GM21526 (cell line): ENCODE measurements at regions not wholly inside any gene's neighbourhood (a gene's known extent, or its start where the extent isn't known, plus 50 kb on each side); places are given as distances from the start of the nearest gene placed in this dataset.
"Not testable (repeated sequence)": the region's sequence is repeated elsewhere in the genome, so short reads cannot be mapped to it uniquely, and the experiment has no call there.

Source experiments
- ATAC-seq: cut with Tn5 transposase; IDR thresholded peaks from one replicate; pipeline ENCODE4 v1.9.1; 2021; ENCODE audit warnings: moderate library complexity; ENCODE audit not compliant: unreplicated experiment, low FRiP score

DNA sequence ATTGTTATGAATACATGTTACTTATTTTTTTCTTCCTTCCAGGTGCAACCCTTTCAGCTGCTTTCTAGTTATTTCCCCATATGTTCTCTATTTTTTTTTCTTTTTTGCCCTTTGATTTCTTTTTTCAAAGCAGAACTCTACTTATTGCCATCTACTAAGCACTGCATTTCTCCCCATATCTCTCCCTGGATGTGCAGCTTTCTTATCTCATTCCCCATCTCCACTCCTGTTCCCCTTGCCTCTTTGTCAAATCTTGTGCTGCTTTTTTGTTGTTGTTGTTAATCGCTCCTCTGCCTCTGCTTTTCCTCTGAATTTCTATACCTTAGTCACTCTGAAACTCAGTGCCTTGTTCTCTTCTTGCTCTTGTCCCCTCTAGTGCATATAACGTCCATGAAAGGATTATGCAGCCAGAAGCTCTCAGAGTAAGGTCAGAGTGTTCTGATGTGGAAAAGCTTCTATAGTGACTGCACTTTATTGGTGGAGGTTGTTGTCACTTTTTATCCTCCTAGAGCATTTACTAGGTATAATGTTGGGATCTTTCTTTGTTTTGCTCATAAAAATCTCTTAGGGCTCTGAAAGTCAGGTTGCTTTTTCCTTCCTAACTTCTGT, 51.1 kb upstream of the JADE1 start:
- ATAC-seq = no peak

DNA sequence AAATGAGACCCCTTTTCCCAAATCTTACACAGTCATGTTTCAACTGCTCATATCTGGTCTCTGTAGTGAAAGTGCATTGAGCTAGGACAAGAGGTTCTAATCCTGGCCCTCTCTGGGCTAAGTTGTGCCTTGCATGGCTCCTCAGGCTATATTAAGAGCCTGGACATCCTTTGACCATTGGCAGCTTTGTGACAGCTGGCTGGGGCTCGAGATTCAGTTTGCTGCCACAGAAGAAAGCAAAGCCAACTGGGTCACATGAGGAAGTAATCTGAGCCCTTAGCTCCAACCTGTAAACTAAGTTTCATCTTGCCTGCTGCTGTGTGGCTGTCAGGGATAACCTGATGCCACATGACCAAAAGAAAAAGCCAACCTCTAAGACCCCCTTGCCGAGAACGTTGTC, 51.8 kb upstream of the JADE1 start:
- no peak for ATAC-seq

DNA sequence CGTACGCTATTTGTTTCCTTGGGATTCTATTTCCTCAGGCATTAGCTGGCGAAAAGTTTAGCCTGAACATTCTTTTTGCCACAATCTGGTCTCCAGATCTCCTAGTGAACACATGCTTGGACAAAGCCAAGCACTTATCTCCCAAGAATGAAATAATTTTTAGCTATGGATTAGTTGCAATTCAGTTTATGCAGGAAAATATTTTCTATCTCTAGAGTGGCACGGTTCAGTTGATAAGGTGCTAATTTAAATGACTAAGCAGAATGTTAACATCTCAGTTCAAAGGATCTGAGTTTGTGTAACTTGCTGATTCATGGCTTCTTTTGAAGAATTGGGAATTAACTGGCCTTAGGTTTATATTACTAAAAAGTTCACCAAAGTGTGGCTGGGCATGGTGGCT, 58.1 kb upstream of the JADE1 start:
- ATAC-seq = no peak

DNA sequence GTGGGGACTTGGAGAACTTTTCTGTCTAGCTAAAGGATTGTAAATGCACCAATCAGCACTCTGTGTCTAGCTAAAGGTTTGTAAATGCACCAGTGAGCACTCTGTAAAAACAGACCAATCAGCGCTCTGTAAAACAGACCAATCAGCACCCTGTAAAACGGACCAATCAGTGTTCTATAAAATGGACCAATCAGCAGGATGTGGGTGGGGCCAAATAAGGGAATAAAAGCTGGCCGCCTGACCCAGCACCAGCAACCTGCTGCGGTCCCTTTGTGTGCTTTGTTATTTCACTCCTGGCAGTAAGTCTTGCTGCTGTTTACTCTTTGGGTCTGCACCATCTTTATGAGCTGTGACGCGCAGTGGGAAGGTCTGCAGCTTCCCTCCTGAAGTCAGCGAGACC, 67.8 kb upstream of the JADE1 start:
- ATAC-seq = not testable (repeated sequence)

DNA sequence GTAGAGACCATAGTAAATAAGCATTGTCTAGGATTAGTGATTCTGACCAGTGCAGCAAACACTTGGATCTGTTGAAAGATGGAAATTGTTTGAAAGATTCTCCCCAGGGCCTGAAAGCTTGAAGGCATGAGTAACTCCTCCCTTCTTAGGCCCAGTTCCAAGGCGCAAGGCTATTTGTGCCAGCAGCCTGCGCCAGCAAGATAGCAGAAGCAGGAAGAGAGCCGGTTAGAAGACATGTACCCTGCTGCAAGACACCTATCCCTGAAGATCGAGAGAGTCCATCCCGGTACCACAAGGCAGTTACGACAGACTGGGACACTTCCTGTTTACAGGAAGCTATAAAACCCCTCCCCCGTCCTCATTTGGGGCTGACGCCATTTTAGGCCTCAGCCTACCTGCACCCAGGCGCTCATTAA, 72.4 kb upstream of the JADE1 start:
- ATAC-seq = no peak

DNA sequence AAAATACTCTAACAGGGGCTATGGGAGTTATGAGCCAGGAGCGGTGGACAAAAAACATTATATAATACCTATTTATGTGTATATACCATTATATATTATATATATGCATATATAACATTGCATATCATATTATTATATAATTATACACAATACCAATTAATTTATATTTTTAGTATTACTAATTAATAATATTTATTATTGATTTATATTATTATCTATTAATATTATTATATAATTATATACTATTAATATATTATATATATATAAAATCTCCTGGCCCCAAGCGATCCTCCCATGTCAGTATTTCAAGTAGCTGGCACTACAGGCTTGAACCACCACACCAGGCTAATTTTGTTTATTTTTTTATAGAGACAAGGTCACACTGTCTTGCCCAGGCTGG, 73.8 kb upstream of the JADE1 start:
- ATAC-seq = no peak

DNA sequence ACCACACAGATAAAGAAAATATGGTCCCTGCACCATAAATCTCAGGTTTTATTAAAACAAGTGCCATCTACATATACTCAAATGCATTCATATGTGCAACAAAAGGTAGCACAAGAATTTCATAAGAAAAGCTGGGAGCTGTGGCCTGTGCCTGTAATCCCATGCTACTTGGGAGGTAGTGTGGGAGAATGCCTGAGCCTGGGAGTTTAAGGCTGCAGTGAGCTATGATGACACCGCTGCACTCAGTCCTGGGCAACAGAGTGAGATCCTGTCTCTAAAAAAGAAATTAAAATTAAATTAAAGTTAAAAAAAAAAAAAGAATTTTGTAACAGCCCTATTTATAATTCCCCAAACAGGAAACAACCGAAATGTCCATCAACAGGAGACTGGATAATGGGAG, 81.3 kb upstream of the JADE1 start:
- ATAC-seq = no peak

DNA sequence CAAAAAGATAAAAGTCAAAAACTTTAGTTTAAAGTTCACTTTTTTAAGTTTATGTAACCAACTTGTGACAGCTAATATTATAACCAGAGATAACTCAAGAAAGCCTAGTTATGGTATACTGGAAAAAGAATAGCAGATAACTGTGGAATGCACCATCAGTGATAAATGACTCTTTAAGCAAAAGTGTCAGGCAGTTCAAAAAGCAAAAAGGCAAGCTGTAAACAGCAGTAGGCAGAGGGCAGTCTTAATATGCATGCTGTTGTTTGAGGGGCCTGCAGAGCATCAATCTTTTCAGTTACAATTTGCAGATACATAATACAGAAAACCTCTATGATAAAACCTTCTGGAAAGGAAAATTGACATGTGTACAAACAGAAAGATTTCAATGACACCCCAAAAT, 81.8 kb upstream of the JADE1 start:
- no peak for ATAC-seq

DNA sequence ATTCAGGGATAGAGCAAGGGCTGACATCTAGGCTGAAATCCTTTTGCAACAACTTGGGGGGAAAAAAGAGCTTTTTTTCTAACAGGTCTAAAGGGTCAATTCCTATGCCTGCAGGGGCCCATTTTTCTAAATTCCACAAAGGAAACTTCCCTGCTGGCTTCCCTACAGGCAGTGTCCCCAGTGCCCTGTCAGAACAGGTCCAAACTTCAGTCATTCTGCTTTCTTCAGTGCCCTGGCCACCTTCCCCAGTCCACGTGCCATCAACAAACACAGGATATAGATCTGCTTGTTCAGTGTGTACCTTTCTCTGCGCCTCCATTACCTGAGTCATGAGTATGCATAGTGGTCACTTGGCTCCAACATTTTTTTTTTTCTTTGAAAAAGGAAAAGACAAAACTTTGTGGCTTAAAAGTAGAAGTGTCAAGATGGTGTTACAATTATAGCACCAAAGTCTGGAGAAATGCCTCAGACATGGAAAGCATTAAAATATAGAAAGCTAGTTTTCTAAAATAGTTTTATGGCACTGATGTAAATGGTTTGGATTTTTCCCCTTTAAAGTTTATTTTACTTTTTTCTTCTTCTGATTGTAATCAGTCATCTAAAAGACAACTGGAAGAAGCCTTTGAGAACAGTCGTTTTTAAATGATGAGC, 84.0 kb upstream of the JADE1 start:
- ATAC-seq = no peak

DNA sequence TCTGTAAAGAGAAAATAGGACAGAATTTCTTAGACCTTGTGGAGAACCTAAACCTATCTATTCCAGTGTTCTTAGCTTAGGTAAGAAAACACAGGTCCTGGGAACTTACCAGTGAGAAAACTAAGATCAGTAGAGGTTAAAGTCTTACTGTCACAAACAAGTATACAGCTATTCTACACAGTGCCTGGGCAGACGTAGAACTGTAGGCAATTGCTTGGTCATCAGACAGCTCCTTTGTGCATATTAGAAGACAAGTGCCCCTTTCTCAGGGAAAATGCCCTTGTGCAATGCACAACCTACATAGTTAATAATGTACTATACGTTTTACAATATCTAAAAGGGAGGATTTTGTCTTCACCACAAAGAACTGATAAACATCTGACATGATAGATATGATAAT, 86.6 kb upstream of the JADE1 start:
- ATAC-seq = no peak

DNA sequence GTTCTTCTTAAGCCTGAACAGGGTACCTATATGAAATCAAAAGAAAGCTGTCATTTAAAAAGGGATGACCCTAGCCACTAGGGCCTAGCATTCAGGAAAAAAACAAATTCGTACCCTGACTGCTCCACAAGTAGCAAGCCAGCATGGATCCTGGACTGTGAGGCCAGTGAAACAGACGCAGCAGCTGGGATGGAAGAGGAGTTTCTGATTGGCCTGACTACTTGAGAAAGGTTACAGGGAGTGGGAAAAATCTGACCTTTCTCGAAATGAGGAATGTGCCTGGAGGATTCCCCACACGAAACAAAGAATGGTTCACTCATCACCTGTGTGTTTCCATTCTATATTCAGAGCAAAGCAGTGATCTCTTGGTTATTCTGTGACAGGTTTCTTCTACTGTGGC, 87.6 kb upstream of the JADE1 start:
- ATAC-seq = no peak

DNA sequence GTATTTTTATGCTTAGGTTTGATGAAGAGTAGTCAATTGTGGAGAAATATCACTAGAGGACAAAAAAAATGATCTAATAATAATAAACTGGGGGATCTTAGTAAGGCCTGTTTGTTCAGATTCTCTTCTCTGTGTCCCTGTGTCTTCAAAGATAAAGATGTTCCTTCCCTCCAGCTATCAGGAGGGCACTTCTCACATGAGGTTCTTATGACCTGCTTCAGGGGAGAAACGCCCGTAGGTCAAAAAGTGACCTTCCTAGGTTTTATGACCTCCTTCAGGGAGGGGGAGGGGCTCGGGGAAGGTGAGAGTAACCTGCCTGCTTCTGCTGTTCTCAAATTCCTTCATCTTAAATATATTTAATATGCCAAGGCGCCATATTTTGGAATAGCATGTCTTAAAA, 89.2 kb upstream of the JADE1 start:
- ATAC-seq = no peak

DNA sequence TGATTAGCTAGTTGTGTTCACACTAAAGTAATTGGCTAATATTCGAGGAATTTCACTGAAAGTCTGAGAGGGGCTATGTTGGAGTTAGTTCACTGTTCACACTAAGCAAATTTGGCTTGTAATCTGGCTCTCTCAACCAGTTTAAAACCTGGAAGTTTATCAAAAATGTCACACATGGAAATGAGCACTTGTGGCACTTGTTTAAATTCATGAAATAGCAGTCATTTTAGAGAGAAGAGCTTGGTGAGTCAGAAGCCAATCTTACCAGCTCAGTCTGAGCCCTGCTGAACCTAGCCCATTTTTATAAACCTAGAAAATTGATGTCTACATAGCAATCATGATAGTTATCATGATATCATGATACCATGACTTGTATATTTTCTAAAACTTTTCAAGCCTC, 90.7 kb upstream of the JADE1 start:
- no peak for ATAC-seq

DNA sequence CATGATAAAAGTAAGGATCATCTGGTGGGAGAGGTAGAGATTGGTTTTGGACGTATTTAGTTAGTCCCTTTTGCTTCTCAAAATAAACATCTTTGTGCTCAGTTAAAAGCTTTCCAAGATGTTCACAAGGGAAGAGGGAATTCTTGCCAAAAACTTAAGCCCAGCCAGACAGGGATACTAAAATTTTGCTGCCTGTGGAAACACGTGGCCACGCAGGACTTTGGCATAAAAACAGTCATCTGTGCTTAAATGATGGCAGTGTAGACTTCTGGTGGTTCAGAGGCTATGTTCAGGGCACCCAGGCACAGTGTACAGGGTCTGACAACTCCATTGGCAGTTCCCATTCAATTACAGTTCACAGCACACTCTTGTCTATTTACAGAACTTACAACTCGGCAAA, 93.2 kb upstream of the JADE1 start:
- no peak for ATAC-seq

DNA sequence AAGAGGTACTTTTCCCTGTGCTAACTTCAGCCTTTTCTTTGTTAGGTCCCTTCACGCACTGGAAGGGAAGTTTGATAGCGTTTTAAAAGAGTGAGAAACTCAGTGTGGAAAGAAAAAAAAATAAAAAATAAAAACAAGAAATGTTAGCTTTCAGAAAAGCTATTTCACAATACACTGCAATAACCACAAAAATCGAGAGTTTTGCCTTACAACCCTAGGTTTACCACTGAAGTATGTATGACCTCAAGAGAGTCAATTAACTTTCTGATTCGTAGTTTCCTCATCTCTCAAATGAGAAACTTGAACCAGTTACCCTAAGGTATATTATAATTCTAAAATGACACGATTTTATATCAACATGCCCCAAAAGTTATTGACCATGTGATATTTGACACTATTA, 93.9 kb upstream of the JADE1 start:
- no peak for ATAC-seq

DNA sequence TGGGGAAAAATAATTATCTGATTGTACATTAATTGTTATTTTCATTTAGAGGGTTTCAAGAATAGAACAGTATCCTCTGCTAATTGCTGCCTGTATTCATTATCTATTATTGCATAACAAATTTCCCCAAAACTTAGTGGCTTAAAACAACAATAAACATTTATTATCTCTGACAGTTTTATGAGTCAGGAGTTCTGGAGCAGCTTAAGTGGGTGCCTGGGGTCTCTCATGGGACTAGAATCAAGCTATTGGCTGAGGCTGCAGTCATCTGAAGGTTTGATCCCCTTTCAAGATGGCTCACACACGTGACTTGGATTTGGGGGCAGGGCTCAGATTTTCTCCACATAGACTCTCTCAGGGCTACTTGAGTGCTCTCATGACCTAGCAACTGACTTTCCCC, 98.1 kb upstream of the JADE1 start:
- ATAC-seq = no peak

DNA sequence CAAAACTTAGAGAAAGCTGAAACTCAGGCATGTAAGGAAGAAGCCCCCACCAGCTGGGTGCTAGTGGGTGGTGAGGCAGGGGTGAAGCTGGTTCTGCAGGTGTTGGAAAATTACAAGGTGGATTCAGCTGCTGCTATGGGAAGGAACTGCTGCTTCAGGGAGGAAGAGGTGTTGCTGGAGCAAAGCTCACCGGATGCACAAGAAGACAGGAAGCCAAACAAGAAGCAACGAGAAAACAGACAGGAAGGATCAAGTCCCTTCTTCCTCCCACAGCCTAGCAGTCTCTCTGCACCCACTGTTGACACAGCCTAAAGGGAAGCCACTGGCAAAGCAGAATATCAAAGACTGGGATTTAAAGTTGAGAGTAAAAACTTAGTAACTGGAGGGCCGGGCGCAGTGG, 100.2 kb upstream of the JADE1 start:
- ATAC-seq = no peak

DNA sequence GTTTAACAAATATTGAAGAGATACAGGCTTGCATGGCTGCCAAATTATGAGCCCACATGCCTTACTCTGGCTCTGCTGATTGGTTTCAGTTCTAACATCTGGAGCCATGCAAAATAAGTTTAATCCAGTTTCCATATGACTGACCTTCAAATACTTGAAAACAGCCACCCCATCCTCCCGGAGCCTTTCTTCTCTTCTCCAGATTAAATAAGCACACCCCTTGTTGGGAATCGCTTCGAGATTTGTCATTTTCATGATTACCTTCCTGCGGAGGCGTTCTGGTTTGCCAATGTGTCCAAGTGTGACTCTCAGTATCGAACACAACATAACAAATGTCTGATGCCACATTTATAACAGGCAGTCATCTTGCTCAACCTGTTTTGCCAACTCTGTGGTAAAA, 101.6 kb upstream of the JADE1 start:
- ATAC-seq = no peak

DNA sequence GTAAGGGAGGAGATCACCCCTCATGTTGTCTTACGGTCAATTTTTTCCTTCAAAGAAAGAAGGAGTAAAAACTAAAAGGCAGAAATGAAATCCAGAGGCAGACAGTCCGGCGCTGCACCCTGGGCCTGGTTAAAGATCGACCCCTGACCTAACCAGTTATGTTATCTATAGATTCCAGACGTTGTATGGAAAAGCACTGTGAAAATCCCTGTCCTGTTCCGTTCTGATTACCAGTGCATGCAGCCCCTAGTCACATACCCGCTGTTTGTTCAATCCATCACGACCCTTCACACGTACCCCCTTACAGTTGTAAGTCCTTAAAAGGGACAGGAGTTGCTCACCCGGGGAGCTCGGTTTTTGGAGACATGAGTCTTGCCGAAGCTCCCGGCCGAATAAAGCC, 105.6 kb upstream of the JADE1 start:
- no peak for ATAC-seq

DNA sequence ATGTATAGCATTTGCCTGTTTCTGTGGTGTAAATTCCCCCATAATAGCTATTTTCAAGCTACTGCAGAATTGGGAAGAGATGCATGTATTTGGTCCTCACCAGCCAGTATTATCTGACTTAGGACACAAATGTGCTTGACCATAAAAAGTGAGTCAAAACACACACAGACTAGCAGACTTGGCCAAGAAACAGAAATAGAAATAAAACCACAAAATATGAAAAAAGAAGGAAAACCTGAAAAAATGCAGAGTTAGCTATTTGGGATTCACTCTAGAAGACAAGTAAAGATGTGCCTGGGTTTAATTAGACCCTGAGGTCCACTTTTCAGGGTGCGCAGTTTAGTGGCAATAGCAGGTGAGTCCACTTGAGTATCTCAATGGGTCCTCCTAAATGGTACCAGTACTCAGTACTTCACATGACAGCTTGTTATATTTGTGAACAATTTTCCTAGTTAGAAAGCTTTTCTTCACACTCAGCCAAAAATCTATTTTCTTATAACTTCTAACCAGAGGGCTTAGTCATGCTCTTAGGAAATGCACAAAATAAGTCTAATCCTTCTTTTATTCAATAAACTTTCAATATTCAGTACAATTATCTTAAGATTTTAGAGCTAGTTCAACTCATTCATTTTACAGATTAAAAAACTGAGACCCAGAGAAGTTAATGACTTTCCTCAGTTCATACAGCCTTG, 108.7 kb upstream of the JADE1 start:
- ATAC-seq = no peak

DNA sequence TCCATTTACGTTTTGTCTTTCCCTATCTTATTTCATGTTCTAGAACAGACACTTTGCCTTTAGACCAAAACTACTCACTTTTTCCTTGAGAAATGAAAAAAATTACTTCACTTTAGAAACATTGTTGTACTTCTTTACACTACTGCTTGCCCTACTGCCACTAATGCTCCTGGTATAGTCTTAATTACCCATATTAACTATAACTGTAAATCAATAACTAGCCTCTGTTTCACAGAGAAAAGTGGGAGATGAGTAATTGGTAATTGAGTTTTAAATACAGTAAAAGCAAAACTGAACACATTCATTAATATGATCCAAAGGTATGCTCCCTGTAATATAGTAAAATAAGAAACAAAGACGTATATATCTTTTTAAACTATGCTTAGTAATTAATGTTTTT, 111.1 kb upstream of the JADE1 start:
- ATAC-seq = no peak

DNA sequence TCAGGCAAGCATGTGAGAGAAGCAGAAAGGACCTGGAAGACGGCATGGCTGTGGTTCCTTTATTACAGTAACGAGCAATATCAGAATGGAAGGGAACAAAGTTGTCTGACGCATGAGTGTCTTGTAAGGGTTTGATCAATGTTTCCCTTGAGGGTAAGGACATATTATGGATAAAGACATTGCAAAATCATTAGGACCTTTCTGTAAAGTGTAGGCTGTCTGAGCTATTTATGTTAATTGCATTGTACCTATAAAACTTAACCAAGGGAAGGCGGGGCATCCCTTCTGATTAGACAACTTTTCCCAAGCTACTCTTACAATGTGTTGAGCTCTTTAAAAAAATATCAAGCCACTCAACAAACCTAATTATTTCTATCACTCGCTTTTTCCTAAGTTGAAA, 112.2 kb upstream of the JADE1 start:
- ATAC-seq = no peak
